Pancreas (tissue), 10 donors: ENCODE measurements at regions not wholly inside any gene's neighbourhood (a gene's known extent, or its start where the extent isn't known, plus 50 kb on each side); places are given as distances from the start of the nearest gene placed in this dataset.

Source experiments
- ATAC-seq, 4 donors: fragments of 200-7000 bp; cut with Tn5 transposase; one replicate each; pipeline versions ENCODE4 v1.8.0 to v1.9.1; 2020; ENCODE audit warnings: mild to moderate bottlenecking in 4 of 4, moderate library complexity in 4 of 4
- DNase-seq, 6 donors: peaks; one replicate each; pipeline ENCODE4 v3.0.0-alpha.2; 2020
- FAIRE-seq: peaks from 2 replicates; lab custom pipeline; 2012; peaks lifted over from hg19 to GRCh38; lab: Jason Lieb, UNC
- H3K27ac ChIP-seq, 4 donors: fragments of 200-600 bp; sonication (generic); 1 replicate in 3 of 4; 2 replicates in 1 of 4; pipeline versions ENCODE4 v1.5.0 to v1.8.0; 2020
- H3K27me3 ChIP-seq, 4 donors: fragments of 200-600 bp; one replicate each; pipeline ENCODE4 v1.8.0; 2021
- H3K36me3 ChIP-seq, 3 donors: fragments of 200-600 bp; sonication (generic) in 1 of 3; one replicate each; pipeline versions ENCODE4 v1.5.0 to v1.8.0; 2020 to 2021
- H3K4me1 ChIP-seq, 3 donors: fragments of 200-600 bp; one replicate each; pipeline ENCODE4 v1.8.0; 2021
- H3K4me3 ChIP-seq, 4 donors: fragments of 200-600 bp; sonication (generic) in 2 of 4; one replicate each; pipeline versions ENCODE4 v1.5.0 to v1.8.0; 2020 to 2021
- H3K9me3 ChIP-seq, 4 donors: fragments of 200-600 bp; one replicate each; pipeline ENCODE4 v1.8.0; 2021
- WGBS, 2 donors: extraction: QIAGEN DNeasy Blood & Tissue Kit; methylation state at CpG; one replicate each; pipeline ENCODE4 v1.1.7; 2013; 5-methylcytosine and 5-hydroxymethylcytosine counted together
- intact Hi-C, 3 donors: fragments of 100-400 bp; cut with DNase I; formaldehyde crosslinking; loops; one replicate each; pipeline versions ENCODE4 v1.11.1 to v1.14.2; 2022
- TF ChIP-seq, protein P1 (sequence below), 4 donors: fragments of 200-600 bp; sonication (generic) in 3 of 4; IDR thresholded peaks; one replicate each; pipeline versions ENCODE4 v1.5.0 to v1.8.0; 2021; ENCODE audit warnings: antibody characterized with exemption in 4 of 4
- donor health status: healthy with polysubstance abuse.
- donor health status: DM: no; HTN: no; CAD: no; lungs with moderate emphysema.
- donor health status: DM: no; HTN: no; CAD: no.
- donor health status: control.
- donor health status: control.
- donor health status: Bipolar disorder and iron deficiency.
- donor health status: DM: yes; HTN: yes; CAD: no.
- donor health status: DM: no; HTN: no; CAD: no.
- donor health status: DM: no; HTN: no; CAD: no.
- donor health status: DM: yes; HTN: yes; CAD: no.

DNA sequence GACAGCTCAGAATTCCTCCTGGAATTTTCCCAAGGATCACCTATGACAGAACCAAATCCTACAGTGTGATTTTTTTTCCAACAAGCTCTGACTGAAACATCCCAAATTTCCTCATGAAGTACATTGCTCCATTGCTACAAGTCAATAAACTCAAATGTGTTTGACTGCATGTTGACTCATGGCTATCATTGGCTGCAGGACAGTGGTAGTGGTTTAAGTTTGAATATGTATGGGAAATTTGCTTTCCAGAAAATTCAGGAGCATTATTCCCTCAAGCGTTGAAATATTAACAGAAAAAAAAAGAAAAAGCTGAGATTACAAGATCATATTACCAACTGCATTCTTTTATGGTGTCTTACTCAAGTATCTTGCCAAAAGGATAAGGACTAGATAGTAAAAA is 402.8 kb upstream of the DSEL start:
- H3K4me3 ChIP-seq: no peak overlapping the region
- H3K27ac ChIP-seq: no peak overlapping the region
- ATAC-seq (no peak), DNase-seq (no peak), FAIRE-seq (no peak)
- intact Hi-C loops: no loop called here
- no peaks in the 10 kb centered on the region for H3K9me3 ChIP-seq
- H3K36me3 ChIP-seq: no peaks in the 10 kb centered on the region
- no peaks in the 10 kb centered on the region for H3K4me1 ChIP-seq
- no peaks in the 10 kb centered on the region for H3K27me3 ChIP-seq
- TF ChIP-seq, protein P1, sequence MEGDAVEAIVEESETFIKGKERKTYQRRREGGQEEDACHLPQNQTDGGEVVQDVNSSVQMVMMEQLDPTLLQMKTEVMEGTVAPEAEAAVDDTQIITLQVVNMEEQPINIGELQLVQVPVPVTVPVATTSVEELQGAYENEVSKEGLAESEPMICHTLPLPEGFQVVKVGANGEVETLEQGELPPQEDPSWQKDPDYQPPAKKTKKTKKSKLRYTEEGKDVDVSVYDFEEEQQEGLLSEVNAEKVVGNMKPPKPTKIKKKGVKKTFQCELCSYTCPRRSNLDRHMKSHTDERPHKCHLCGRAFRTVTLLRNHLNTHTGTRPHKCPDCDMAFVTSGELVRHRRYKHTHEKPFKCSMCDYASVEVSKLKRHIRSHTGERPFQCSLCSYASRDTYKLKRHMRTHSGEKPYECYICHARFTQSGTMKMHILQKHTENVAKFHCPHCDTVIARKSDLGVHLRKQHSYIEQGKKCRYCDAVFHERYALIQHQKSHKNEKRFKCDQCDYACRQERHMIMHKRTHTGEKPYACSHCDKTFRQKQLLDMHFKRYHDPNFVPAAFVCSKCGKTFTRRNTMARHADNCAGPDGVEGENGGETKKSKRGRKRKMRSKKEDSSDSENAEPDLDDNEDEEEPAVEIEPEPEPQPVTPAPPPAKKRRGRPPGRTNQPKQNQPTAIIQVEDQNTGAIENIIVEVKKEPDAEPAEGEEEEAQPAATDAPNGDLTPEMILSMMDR (IDR thresholded peaks at IDR 0.05): no peak
- 76 to 88% methylated on average over 1 of the region's 1 CpG for WGBS, 2 donors

DNA sequence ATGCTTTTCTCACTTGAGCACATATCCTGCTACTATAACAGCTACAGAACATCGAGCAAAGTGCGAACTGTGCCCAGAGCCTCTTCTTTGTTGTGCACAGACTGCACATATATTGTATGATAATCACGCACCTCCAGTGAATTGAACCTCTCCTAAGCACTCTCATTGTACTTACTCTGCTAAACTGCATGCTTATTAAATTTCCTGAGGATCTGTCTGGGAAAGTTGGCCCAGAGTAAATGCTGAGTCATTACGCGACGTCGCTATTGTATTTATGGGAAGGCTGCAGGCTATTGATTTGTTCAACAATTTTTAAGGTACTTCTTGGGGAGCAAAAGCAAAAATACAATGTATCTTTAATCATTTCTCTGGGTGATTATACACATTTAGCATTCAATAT is 399.6 kb upstream of the DSEL start:
- WGBS, 2 donors: 68 to 82% methylated on average over 7 of the region's 7 CpGs
- H3K4me1 ChIP-seq: no peaks in the 10 kb centered on the region
- no peaks in the 10 kb centered on the region for H3K36me3 ChIP-seq
- H3K27me3 ChIP-seq: no peaks in the 10 kb centered on the region
- H3K9me3 ChIP-seq: no peaks in the 10 kb centered on the region
- ATAC-seq (no peak), DNase-seq (no peak), FAIRE-seq (no peak)
- H3K4me3 ChIP-seq: no peak overlapping the region
- TF ChIP-seq, protein P1 (IDR thresholded peaks at IDR 0.05): no peak
- no peak overlapping the region for H3K27ac ChIP-seq
- intact Hi-C loops: no loop called here

DNA sequence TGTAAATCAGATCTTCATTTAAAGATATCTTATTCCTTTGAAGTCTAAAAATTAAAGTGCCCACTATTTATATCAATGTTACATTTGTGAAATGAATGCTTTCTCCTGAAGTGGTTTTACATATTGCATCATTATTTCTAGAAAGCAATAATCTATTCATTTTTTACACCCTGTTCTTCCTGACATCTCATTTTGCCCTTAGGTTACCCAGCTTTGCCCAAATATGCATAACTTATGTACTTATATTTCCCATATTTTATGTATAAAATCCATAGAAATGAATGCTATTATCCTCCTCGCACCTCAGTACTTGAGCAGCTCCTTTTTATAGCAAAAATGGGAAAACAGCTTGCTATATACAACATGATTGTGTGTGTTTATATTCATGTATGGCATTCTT is 396.5 kb upstream of the DSEL start:
- Histone ChIP-seq H3K36me3 (no peaks in the 10 kb centered on the region), H3K27ac (no peak overlapping the region), H3K9me3 (no peaks in the 10 kb centered on the region), H3K27me3 (no peaks in the 10 kb centered on the region), H3K4me1 (no peaks in the 10 kb centered on the region), H3K4me3 (no peak overlapping the region)
- 24 to 49% methylated on average over 1 of the region's 1 CpG for WGBS, 2 donors
- ATAC-seq: no peak
- DNase-seq: no peak
- no peak for FAIRE-seq
- intact Hi-C loops: no loop called here
- TF ChIP-seq, protein P1 (IDR thresholded peaks at IDR 0.05): no peak

DNA sequence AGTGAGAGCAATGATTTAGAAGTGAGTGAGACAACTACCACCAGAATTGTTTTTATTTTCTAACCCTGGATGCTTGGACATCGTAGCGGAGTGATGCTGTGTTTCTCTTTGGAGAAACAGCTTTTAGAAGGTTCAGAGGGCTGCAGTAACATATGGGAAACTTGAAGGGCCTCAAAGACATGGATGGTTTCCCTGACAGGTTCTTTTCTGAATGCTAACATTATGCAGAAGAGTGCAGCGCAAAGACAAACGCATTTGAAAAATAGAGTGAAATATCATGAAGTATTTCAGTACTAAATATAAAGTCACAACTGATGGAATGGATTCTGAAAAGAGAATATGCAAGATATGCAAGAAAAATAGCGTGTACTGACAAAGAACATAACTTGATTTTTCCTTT is 385.1 kb upstream of the DSEL start:
- 70 to 75% methylated on average over 5 of the region's 5 CpGs for WGBS, 2 donors
- H3K4me3 ChIP-seq: no peak overlapping the region

DNA sequence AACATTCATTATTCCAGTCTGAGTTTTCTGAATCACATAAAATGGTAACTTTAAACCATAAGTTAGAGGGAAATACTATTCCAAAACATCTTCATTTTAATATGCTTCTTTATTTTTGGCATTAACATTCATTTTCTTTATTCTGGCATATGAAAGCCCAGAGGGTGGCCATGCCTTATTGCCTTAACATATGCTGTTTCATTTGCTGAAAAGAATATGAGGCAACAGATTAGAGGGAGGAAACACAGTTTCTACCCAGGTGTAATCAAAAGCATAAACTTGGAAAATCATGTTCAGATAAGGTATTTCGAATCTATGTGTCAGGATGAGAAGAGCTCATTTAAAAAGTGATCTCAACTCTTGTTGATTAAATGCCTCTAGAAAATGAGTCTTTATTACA is 379.9 kb upstream of the DSEL start:
- intact Hi-C loops: no loop called here
- TF ChIP-seq, protein P1 (IDR thresholded peaks at IDR 0.05): no peak
- WGBS, 2 donors: 34 to 37% methylated on average over 1 of the region's 1 CpG
- Histone ChIP-seq H3K4me1 (no peaks in the 10 kb centered on the region), H3K4me3 (no peak overlapping the region), H3K36me3 (no peaks in the 10 kb centered on the region), H3K27ac (no peak overlapping the region), H3K9me3 (no peaks in the 10 kb centered on the region), H3K27me3 (peaks cover 0 to 4% (median 0%) of the 10 kb centered on the region in 4 donors)
- ATAC-seq (no peak), FAIRE-seq (no peak), DNase-seq (no peak)

More for the DNA sequence above, 385.1 kb upstream of the DSEL start:
- no peaks in the 10 kb centered on the region for H3K4me1 ChIP-seq
- no peaks in the 10 kb centered on the region for H3K27me3 ChIP-seq
- no peaks in the 10 kb centered on the region for H3K9me3 ChIP-seq
- ATAC-seq (no peak), DNase-seq (no peak), FAIRE-seq (no peak)
- intact Hi-C loops: no loop called here
- H3K27ac ChIP-seq: no peak overlapping the region
- H3K36me3 ChIP-seq: no peaks in the 10 kb centered on the region
- TF ChIP-seq, protein P1 (IDR thresholded peaks at IDR 0.05): no peak
